ENCODE measurements at regions not wholly inside any gene's neighbourhood (a gene's known extent, or its start where the extent isn't known, plus 50 kb on each side); places are given as distances from the start of the nearest gene placed in this dataset.

- DNase-seq: no peak
- Histone ChIP-seq H4K20me1 (ENCODE audit: insufficient read depth, low read depth, low read length) (no peaks in the 10 kb centered on the region), H2AFZ (ENCODE audit: low read length) (no peak overlapping the region), H3K36me3 (ENCODE audit: insufficient read depth, low read length) (no peaks in the 10 kb centered on the region; the same call in 1 of the 2 replicates), H3K4me3 (ENCODE audit: low read length) (no peak overlapping the region), H3K79me2 (ENCODE audit: low read length) (no peaks in the 10 kb centered on the region), H3K4me2 (ENCODE audit: low read depth, low read length, poor library complexity, severe bottlenecking) (no peak overlapping the region), H3K9ac (ENCODE audit: low read length) (no peak overlapping the region), H3K27ac (ENCODE audit: low read length) (no peak overlapping the region), H3K9me2 (replicated peaks; ENCODE audit: insufficient read depth, low read length) (no peaks in the 10 kb centered on the region), H3K9me3 (ENCODE audit: low read length) (peaks cover 2% of the 10 kb centered on the region; the same call in 1 of the 2 replicates), H3K4me1 (ENCODE audit: low read length) (peaks cover 2% of the 10 kb centered on the region), H3K27me3 (ENCODE audit: low read length) (no peaks in the 10 kb centered on the region)
Measured at GRCh38 chr5:19247302-19247701, 740.7 kb downstream of the CDH18 start.

- no peak overlapping the region for H3K27ac ChIP-seq (ENCODE audit: low read length)
- no peak for DNase-seq
- H3K9ac ChIP-seq (ENCODE audit: low read length): no peak overlapping the region
Measured at GRCh38 chr5:19256036-19256435, 732.0 kb downstream of the CDH18 start.

GRCh38 chr5:19258686-19259085 is 729.3 kb downstream of the CDH18 start:
- no peak for DNase-seq
- peaks cover 3% of the 10 kb centered on the region; the same call in 1 of the 2 replicates for H3K9me3 ChIP-seq (ENCODE audit: low read length)
- H3K9ac ChIP-seq (ENCODE audit: low read length): no peak overlapping the region
- no peaks in the 10 kb centered on the region for H3K9me2 ChIP-seq (replicated peaks; ENCODE audit: insufficient read depth, low read length)
- no peaks in the 10 kb centered on the region for H3K27me3 ChIP-seq (ENCODE audit: low read length)
- H3K79me2 ChIP-seq (ENCODE audit: low read length): no peaks in the 10 kb centered on the region
- H3K4me3 ChIP-seq (ENCODE audit: low read length): no peak overlapping the region
- H2AFZ ChIP-seq (ENCODE audit: low read length): 0 out of 2 replicates have a peak overlapping the region, but pooled peaks have one; percentile 36
- no peak overlapping the region for H3K27ac ChIP-seq (ENCODE audit: low read length)
- peaks cover 13% of the 10 kb centered on the region for H3K4me1 ChIP-seq (ENCODE audit: low read length)
- H4K20me1 ChIP-seq (ENCODE audit: insufficient read depth, low read depth, low read length): no peaks in the 10 kb centered on the region
- H3K36me3 ChIP-seq (ENCODE audit: insufficient read depth, low read length): no peaks in the 10 kb centered on the region
- H3K4me2 ChIP-seq (ENCODE audit: low read depth, low read length, poor library complexity, severe bottlenecking): no peak overlapping the region

More at GRCh38 chr5:19256036-19256435, 732.0 kb downstream of the CDH18 start:
- no peak overlapping the region for H2AFZ ChIP-seq (ENCODE audit: low read length)
- peaks cover 8% of the 10 kb centered on the region for H3K4me1 ChIP-seq (ENCODE audit: low read length)
- H3K9me2 ChIP-seq (replicated peaks; ENCODE audit: insufficient read depth, low read length): no peaks in the 10 kb centered on the region
- no peaks in the 10 kb centered on the region for H3K27me3 ChIP-seq (ENCODE audit: low read length)
- no peak overlapping the region for H3K4me2 ChIP-seq (ENCODE audit: low read depth, low read length, poor library complexity, severe bottlenecking)
- H3K36me3 ChIP-seq (ENCODE audit: insufficient read depth, low read length): no peaks in the 10 kb centered on the region
- no peaks in the 10 kb centered on the region for H4K20me1 ChIP-seq (ENCODE audit: insufficient read depth, low read depth, low read length)
- H3K79me2 ChIP-seq (ENCODE audit: low read length): no peaks in the 10 kb centered on the region
- peaks cover 3% of the 10 kb centered on the region; the same call in 1 of the 2 replicates for H3K9me3 ChIP-seq (ENCODE audit: low read length)
- no peak overlapping the region for H3K4me3 ChIP-seq (ENCODE audit: low read length)

GRCh38 chr5:19261879-19262278 is 726.1 kb downstream of the CDH18 start:
- DNase-seq: no peak
- H3K36me3 ChIP-seq (ENCODE audit: insufficient read depth, low read length): no peaks in the 10 kb centered on the region

GRCh38 chr5:19264821-19265220 is 723.2 kb downstream of the CDH18 start:
- peaks cover 3% of the 10 kb centered on the region; the same call in 1 of the 2 replicates for H3K9me3 ChIP-seq (ENCODE audit: low read length)
- peak; percentile 74 for DNase-seq
- no peaks in the 10 kb centered on the region for H3K9me2 ChIP-seq (replicated peaks; ENCODE audit: insufficient read depth, low read length)
- no peak overlapping the region for H3K9ac ChIP-seq (ENCODE audit: low read length)
- peak overlapping the region; percentile 55 for H3K4me2 ChIP-seq (ENCODE audit: low read depth, low read length, poor library complexity, severe bottlenecking)
- H3K4me3 ChIP-seq (ENCODE audit: low read length): peak overlapping the region; percentile 4; the same call in 1 of the 2 replicates
- no peaks in the 10 kb centered on the region for H3K79me2 ChIP-seq (ENCODE audit: low read length)
- H3K4me1 ChIP-seq (ENCODE audit: low read length): peaks cover 63% of the 10 kb centered on the region
- no peaks in the 10 kb centered on the region for H3K36me3 ChIP-seq (ENCODE audit: insufficient read depth, low read length)
- H3K27ac ChIP-seq (ENCODE audit: low read length): peak overlapping the region; percentile 95
- 0 out of 2 replicates have a peak overlapping the region, but pooled peaks have one; percentile 0 for H2AFZ ChIP-seq (ENCODE audit: low read length)
- H4K20me1 ChIP-seq (ENCODE audit: insufficient read depth, low read depth, low read length): no peaks in the 10 kb centered on the region
- H3K27me3 ChIP-seq (ENCODE audit: low read length): no peaks in the 10 kb centered on the region

More at GRCh38 chr5:19261879-19262278, 726.1 kb downstream of the CDH18 start:
- Histone ChIP-seq H3K4me3 (ENCODE audit: low read length) (no peak overlapping the region), H3K9me3 (ENCODE audit: low read length) (peaks cover 3% of the 10 kb centered on the region; the same call in 1 of the 2 replicates), H3K79me2 (ENCODE audit: low read length) (no peaks in the 10 kb centered on the region), H3K4me2 (ENCODE audit: low read depth, low read length, poor library complexity, severe bottlenecking) (no peak overlapping the region), H3K9ac (ENCODE audit: low read length) (no peak overlapping the region), H3K27me3 (ENCODE audit: low read length) (no peaks in the 10 kb centered on the region), H3K27ac (ENCODE audit: low read length) (no peak overlapping the region), H4K20me1 (ENCODE audit: insufficient read depth, low read depth, low read length) (no peaks in the 10 kb centered on the region), H3K4me1 (ENCODE audit: low read length) (peaks cover 42% of the 10 kb centered on the region), H2AFZ (ENCODE audit: low read length) (peak overlapping the region; percentile 22; the same call in 1 of the 2 replicates), H3K9me2 (replicated peaks; ENCODE audit: insufficient read depth, low read length) (no peaks in the 10 kb centered on the region)

- H3K9me3 ChIP-seq (ENCODE audit: low read length): no peaks in the 10 kb centered on the region; the same call in 1 of the 2 replicates
- H3K27me3 ChIP-seq (ENCODE audit: low read length): no peaks in the 10 kb centered on the region
- peak overlapping the region; percentile 16; the same call in 1 of the 2 replicates for H3K9ac ChIP-seq (ENCODE audit: low read length)
- H4K20me1 ChIP-seq (ENCODE audit: insufficient read depth, low read depth, low read length): no peaks in the 10 kb centered on the region
- H3K9me2 ChIP-seq (replicated peaks; ENCODE audit: insufficient read depth, low read length): no peaks in the 10 kb centered on the region
- no peaks in the 10 kb centered on the region for H3K79me2 ChIP-seq (ENCODE audit: low read length)
- peak overlapping the region; percentile 55 for H3K4me2 ChIP-seq (ENCODE audit: low read depth, low read length, poor library complexity, severe bottlenecking)
- H3K4me3 ChIP-seq (ENCODE audit: low read length): peak overlapping the region; percentile 17; the same call in 1 of the 2 replicates
- H2AFZ ChIP-seq (ENCODE audit: low read length): no peak overlapping the region
- H3K27ac ChIP-seq (ENCODE audit: low read length): peak overlapping the region; percentile 95
- H3K36me3 ChIP-seq (ENCODE audit: insufficient read depth, low read length): no peaks in the 10 kb centered on the region
- H3K4me1 ChIP-seq (ENCODE audit: low read length): peaks cover 83% of the 10 kb centered on the region
- DNase-seq: peak; percentile 84
Measured at GRCh38 chr5:19266791-19267190, 721.2 kb downstream of the CDH18 start.

- peak overlapping the region; percentile 33; the same call in 1 of the 2 replicates for H3K4me3 ChIP-seq (ENCODE audit: low read length)
- H2AFZ ChIP-seq (ENCODE audit: low read length): no peak overlapping the region
- no peak overlapping the region for H3K9ac ChIP-seq (ENCODE audit: low read length)
- H3K27me3 ChIP-seq (ENCODE audit: low read length): no peaks in the 10 kb centered on the region
- no peaks in the 10 kb centered on the region for H4K20me1 ChIP-seq (ENCODE audit: insufficient read depth, low read depth, low read length)
- H3K9me2 ChIP-seq (replicated peaks; ENCODE audit: insufficient read depth, low read length): no peaks in the 10 kb centered on the region
- peaks cover 77% of the 10 kb centered on the region for H3K4me1 ChIP-seq (ENCODE audit: low read length)
- no peaks in the 10 kb centered on the region for H3K36me3 ChIP-seq (ENCODE audit: insufficient read depth, low read length)
- peak; percentile 95 for DNase-seq
- peak overlapping the region; percentile 95 for H3K27ac ChIP-seq (ENCODE audit: low read length)
- no peaks in the 10 kb centered on the region; the same call in 1 of the 2 replicates for H3K9me3 ChIP-seq (ENCODE audit: low read length)
- H3K4me2 ChIP-seq (ENCODE audit: low read depth, low read length, poor library complexity, severe bottlenecking): peak overlapping the region; percentile 55
- H3K79me2 ChIP-seq (ENCODE audit: low read length): no peaks in the 10 kb centered on the region
Measured at GRCh38 chr5:19270153-19270552, 717.8 kb downstream of the CDH18 start.

- H3K9ac ChIP-seq (ENCODE audit: low read length): no peak overlapping the region
- H3K4me2 ChIP-seq (ENCODE audit: low read depth, low read length, poor library complexity, severe bottlenecking): no peak overlapping the region
- H3K4me1 ChIP-seq (ENCODE audit: low read length): peaks cover 37% of the 10 kb centered on the region
- H3K36me3 ChIP-seq (ENCODE audit: insufficient read depth, low read length): no peaks in the 10 kb centered on the region
- H3K9me2 ChIP-seq (replicated peaks; ENCODE audit: insufficient read depth, low read length): no peaks in the 10 kb centered on the region
- no peaks in the 10 kb centered on the region; the same call in 1 of the 2 replicates for H3K9me3 ChIP-seq (ENCODE audit: low read length)
- no peaks in the 10 kb centered on the region for H3K79me2 ChIP-seq (ENCODE audit: low read length)
- H3K27ac ChIP-seq (ENCODE audit: low read length): no peak overlapping the region
- no peak overlapping the region for H3K4me3 ChIP-seq (ENCODE audit: low read length)
- H2AFZ ChIP-seq (ENCODE audit: low read length): no peak overlapping the region
- DNase-seq: no peak
- H4K20me1 ChIP-seq (ENCODE audit: insufficient read depth, low read depth, low read length): no peaks in the 10 kb centered on the region
- H3K27me3 ChIP-seq (ENCODE audit: low read length): no peaks in the 10 kb centered on the region
Measured at GRCh38 chr5:19274578-19274977, 713.4 kb downstream of the CDH18 start.

Data from Karpas-422 (cell line).